ENCODE measurements at regions not wholly inside any gene's neighbourhood (a gene's known extent, or its start where the extent isn't known, plus 50 kb on each side); places are given as distances from the start of the nearest gene placed in this dataset.

- Histone ChIP-seq H3K23ac (ENCODE audit: insufficient read length) (no peak overlapping the region), H3K27me3 (replicated peaks in 1 of 4; ENCODE audit: control insufficient read depth in 3 of 4, extremely low read depth in 1 of 4, insufficient read depth in 3 of 4, low read length in 3 of 4) (peaks cover 72 to 99% (median 92%) of the 10 kb centered on the region in 4 experiments), H3K4ac (replicated peaks; ENCODE audit: insufficient read length, low read depth, low read length) (no peak overlapping the region), H3K27ac (ENCODE audit: low read depth, low read length) (no peak overlapping the region), H2AFZ (ENCODE audit: low read length) (no peak overlapping the region), H4K91ac (replicated peaks; ENCODE audit: insufficient read length, low read length) (no peak overlapping the region), H2BK20ac (ENCODE audit: low read length) (no peak overlapping the region), H4K8ac (ENCODE audit: extremely low read depth, insufficient read depth, low read length) (no peak overlapping the region), H2AK5ac (ENCODE audit: low read depth, low read length) (no peak overlapping the region), H2BK5ac (ENCODE audit: low read depth, low read length) (no peak overlapping the region), H2BK12ac (ENCODE audit: low read depth, low read length) (no peak overlapping the region), H3K18ac (ENCODE audit: extremely low read depth, low read length) (no peak overlapping the region), H3K4me1 (replicated peaks in 1 of 4; ENCODE audit: control insufficient read depth in 3 of 4, insufficient read depth in 4 of 4, low read length in 3 of 4) (peaks cover 0 to 8% (median 2%) of the 10 kb centered on the region in 4 experiments; a peak in 4 of 7 replicates), H3K79me2 (ENCODE audit: control insufficient read depth in 1 of 2, insufficient read depth in 2 of 2, low read length in 2 of 2) (no peaks in the 10 kb centered on the region), H3K14ac (ENCODE audit: insufficient read length) (no peak overlapping the region), H2BK15ac (ENCODE audit: low read length) (no peak overlapping the region), H4K20me1 (replicated peaks in 1 of 2; ENCODE audit: control insufficient read depth in 1 of 2, insufficient read depth in 2 of 2, low read length in 2 of 2) (peaks cover 0 to 3% of the 10 kb centered on the region in 2 experiments), H3K9me3 (ENCODE audit: insufficient read depth in 2 of 2, low read depth in 1 of 2, low read length in 1 of 2) (no peaks in the 10 kb centered on the region), H3K4me2 (ENCODE audit: insufficient read depth in 1 of 2, low read depth in 2 of 2, low read length in 2 of 2) (no peak overlapping the region), H3K9ac (replicated peaks in 1 of 4; ENCODE audit: extremely low read depth in 1 of 4, low read depth in 3 of 4, low read length in 3 of 4) (no peak overlapping the region), H3K79me1 (ENCODE audit: low read depth, low read length) (no peaks in the 10 kb centered on the region), H3K4me3 (ENCODE audit: extremely low read depth in 1 of 4, insufficient read depth in 2 of 4, low read depth in 3 of 4, low read length in 4 of 4) (no peak overlapping the region), H3K23me2 (ENCODE audit: low read depth, low read length) (peaks cover 5% of the 10 kb centered on the region; the same call in 1 of the 2 replicates), H4K5ac (ENCODE audit: insufficient read length, low read depth, low read length) (no peak overlapping the region), H3K56ac (replicated peaks; ENCODE audit: insufficient read length, low read depth, low read length) (no peak overlapping the region), H3K36me3 (ENCODE audit: control insufficient read depth in 2 of 4, insufficient read depth in 4 of 4, low read length in 3 of 4) (no peaks in the 10 kb centered on the region; a peak in 1 of 8 replicates), H2BK120ac (replicated peaks; ENCODE audit: low read depth, low read length) (no peak overlapping the region)
- DNase-seq (ENCODE audit: low read depth in 1 of 2, low spot score in 2 of 2) (no peak), FAIRE-seq (no peak)
- POLR2A ChIA-PET (ENCODE audit: partially characterized antibody): no interaction called here
- CTCF ChIA-PET (ENCODE audit: partially characterized antibody): no interaction called here
- 41% methylated on average over 3 of the region's 3 CpGs; no CpG with 5 or more reads in 1 of the 2 experiments for WGBS, 2 experiments (ENCODE audit: extremely low coverage in 1 of 2, insufficient coverage in 1 of 2, insufficient read length in 1 of 2, insufficient replicate concordance in 2 of 2, low coverage in 1 of 2, low lambda C conversion rate in 2 of 2, missing lambda C conversion rate in 1 of 2)
- TF ChIP-seq SUZ12 (IDR thresholded peaks at IDR 0.05; ENCODE audit: low read length) (peak; percentile 31; the same call in 1 of the 2 replicates), NANOG (IDR thresholded peaks at IDR 0.05; ENCODE audit: insufficient read depth, low read depth, low read length, poor library complexity, severe bottlenecking) (no peak)
Measured at GRCh38 chrX:119996069-119996468, 52.5 kb upstream of the NKAP start.

Measured in H1 (cell line).